HEK293 (cell line): ENCODE measurements at regions not wholly inside any gene's neighbourhood (a gene's known extent, or its start where the extent isn't known, plus 50 kb on each side); places are given as distances from the start of the nearest gene placed in this dataset.

Source experiments
- CTCF ChIP-seq: fragments of 450-650 bp; formaldehyde crosslinking; IDR thresholded peaks from 2 replicates; pipeline ENCODE4 v1.5.1; 2016; ENCODE audit warnings: missing biosample characterization, missing genetic modification characterization
- ZNF2 ChIP-seq: fragments of 450-650 bp; formaldehyde crosslinking; IDR thresholded peaks from 2 replicates; pipeline ENCODE4 v1.5.1; 2016; ENCODE audit warnings: missing biosample characterization, missing genetic modification characterization
- ZNF274 ChIP-seq, 2 experiments: fragments of 200-500 bp in 1 of 2; fragments of 450-650 bp in 1 of 2; sonication (Bioruptor generic) in 1 of 2; formaldehyde crosslinking in 1 of 2; IDR thresholded peaks; 2 replicates each; pipeline versions ENCODE4 v1.5.1 to v1.6.1; 2014 to 2016; ENCODE audit warnings: borderline replicate concordance in 1 of 2, inconsistent platforms in 1 of 2, low read length in 1 of 2, missing biosample characterization in 1 of 2, missing genetic modification characterization in 1 of 2
- ZNF530 ChIP-seq: fragments of 450-650 bp; formaldehyde crosslinking; IDR thresholded peaks from 2 replicates; pipeline ENCODE4 v1.5.1; 2016; ENCODE audit warnings: low read depth, missing biosample characterization, missing genetic modification characterization
- ZSCAN16 ChIP-seq: fragments of 450-650 bp; formaldehyde crosslinking; IDR thresholded peaks from 2 replicates; pipeline ENCODE4 v1.5.1; 2016; ENCODE audit warnings: missing biosample characterization, missing genetic modification characterization
- ZXDB ChIP-seq: fragments of 450-650 bp; formaldehyde crosslinking; IDR thresholded peaks from 2 replicates; pipeline ENCODE4 v1.5.1; 2016; ENCODE audit warnings: missing biosample characterization, missing genetic modification characterization
- TF ChIP-seq, protein P1 (sequence below): fragments of 450-650 bp; formaldehyde crosslinking; IDR thresholded peaks from 2 replicates; pipeline ENCODE4 v1.5.1; 2016; ENCODE audit warnings: missing biosample characterization, missing genetic modification characterization

DNA sequence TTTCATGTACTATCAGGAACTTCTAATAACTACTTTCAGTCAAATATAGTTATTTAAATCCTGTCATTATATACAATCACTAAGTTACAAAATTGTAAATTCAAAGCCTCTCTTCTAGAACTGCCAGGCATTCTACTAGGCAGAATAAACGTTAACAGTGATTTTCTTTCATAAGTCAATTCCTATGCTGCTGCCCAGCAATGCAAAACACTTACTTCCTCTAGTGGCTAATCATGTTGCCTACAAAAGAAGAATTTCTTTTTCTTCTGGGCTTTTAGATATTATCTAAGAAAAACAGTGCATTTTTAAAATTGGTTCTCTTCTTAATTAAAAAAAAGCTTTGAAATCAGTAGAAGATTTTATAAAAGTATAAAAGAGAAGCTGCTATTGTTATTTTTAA is 509.8 kb upstream of the ADAMTS5 start:
- no peak for TF ChIP-seq CTCF (tag by site-specific recombination)
- TF ChIP-seq, protein P1, sequence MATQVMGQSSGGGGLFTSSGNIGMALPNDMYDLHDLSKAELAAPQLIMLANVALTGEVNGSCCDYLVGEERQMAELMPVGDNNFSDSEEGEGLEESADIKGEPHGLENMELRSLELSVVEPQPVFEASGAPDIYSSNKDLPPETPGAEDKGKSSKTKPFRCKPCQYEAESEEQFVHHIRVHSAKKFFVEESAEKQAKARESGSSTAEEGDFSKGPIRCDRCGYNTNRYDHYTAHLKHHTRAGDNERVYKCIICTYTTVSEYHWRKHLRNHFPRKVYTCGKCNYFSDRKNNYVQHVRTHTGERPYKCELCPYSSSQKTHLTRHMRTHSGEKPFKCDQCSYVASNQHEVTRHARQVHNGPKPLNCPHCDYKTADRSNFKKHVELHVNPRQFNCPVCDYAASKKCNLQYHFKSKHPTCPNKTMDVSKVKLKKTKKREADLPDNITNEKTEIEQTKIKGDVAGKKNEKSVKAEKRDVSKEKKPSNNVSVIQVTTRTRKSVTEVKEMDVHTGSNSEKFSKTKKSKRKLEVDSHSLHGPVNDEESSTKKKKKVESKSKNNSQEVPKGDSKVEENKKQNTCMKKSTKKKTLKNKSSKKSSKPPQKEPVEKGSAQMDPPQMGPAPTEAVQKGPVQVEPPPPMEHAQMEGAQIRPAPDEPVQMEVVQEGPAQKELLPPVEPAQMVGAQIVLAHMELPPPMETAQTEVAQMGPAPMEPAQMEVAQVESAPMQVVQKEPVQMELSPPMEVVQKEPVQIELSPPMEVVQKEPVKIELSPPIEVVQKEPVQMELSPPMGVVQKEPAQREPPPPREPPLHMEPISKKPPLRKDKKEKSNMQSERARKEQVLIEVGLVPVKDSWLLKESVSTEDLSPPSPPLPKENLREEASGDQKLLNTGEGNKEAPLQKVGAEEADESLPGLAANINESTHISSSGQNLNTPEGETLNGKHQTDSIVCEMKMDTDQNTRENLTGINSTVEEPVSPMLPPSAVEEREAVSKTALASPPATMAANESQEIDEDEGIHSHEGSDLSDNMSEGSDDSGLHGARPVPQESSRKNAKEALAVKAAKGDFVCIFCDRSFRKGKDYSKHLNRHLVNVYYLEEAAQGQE (tag by site-specific recombination): no peak
- TF ChIP-seq ZNF2: no peak
- TF ChIP-seq ZXDB (tag by site-specific recombination): no peak
- no peak for TF ChIP-seq ZNF530 (tag by site-specific recombination)
- TF ChIP-seq ZSCAN16 (tag by site-specific recombination): no peak
- TF ChIP-seq ZNF274 (IDR thresholded peaks at IDR 0.05; ENCODE audit: low read length): no peak
- TF ChIP-seq ZNF274 (tag by site-specific recombination; IDR thresholded peaks at IDR 0.05; ENCODE audit: borderline replicate concordance): no peak
